ENCODE measurements at regions not wholly inside any gene's neighbourhood (a gene's known extent, or its start where the extent isn't known, plus 50 kb on each side); places are given as distances from the start of the nearest gene placed in this dataset.

GRCh38 chr16:85362443-85362842 lies 250.2 kb upstream of the CIBAR2 start:
- H3K4me1 ChIP-seq = peaks cover 0 to 19% (median 1%) of the 10 kb centered on the region in 12 donors
- TF ChIP-seq POLR2A (IDR thresholded peaks at IDR 0.05) (no peak), CTCF (IDR thresholded peaks at IDR 0.05) (no peak)
- WGBS, 4 donors = 89 to 93% (median 90%) methylated on average over 6 of the region's 6 CpGs
- peaks cover 0 to 6% (median 0%) of the 10 kb centered on the region in 12 donors for H3K9me3 ChIP-seq
- intact Hi-C loops (cut with DNase I) = no loop called here
- ATAC-seq (no peak), DNase-seq (no peak)
- no peaks in the 10 kb centered on the region for H3K27me3 ChIP-seq
- no peaks in the 10 kb centered on the region for H3K36me3 ChIP-seq
- H3K4me3 ChIP-seq = no peak overlapping the region
- H3K27ac ChIP-seq = no peak overlapping the region

GRCh38 chr16:85363427-85363826 lies 249.7 kb upstream of the GSE1 start:
- Histone ChIP-seq H3K4me1 (peaks cover 0 to 19% (median 1%) of the 10 kb centered on the region in 12 donors), H3K4me3 (no peak overlapping the region), H3K27me3 (no peaks in the 10 kb centered on the region), H3K36me3 (no peaks in the 10 kb centered on the region), H3K27ac (no peak overlapping the region), H3K9me3 (peaks cover 0 to 6% (median 0%) of the 10 kb centered on the region in 12 donors)
- 90 to 100% (median 94%) methylated on average over 3 to 5 of the region's 5 CpGs for WGBS, 4 donors
- no peak for ATAC-seq
- DNase-seq = no peak
- intact Hi-C loops (cut with DNase I) = no loop called here
- TF ChIP-seq POLR2A (IDR thresholded peaks at IDR 0.05) (no peak), CTCF (IDR thresholded peaks at IDR 0.05) (no peak)

GRCh38 chr16:85363881-85364280 lies 249.2 kb upstream of the GSE1 start:
- 81 to 99% (median 97%) methylated on average over 10 of the region's 10 CpGs for WGBS, 4 donors
- TF ChIP-seq CTCF (IDR thresholded peaks at IDR 0.05) = no peak
- no peak for TF ChIP-seq POLR2A (IDR thresholded peaks at IDR 0.05)
- intact Hi-C loops (cut with DNase I) = no loop called here
- Histone ChIP-seq H3K4me1 (peaks cover 0 to 18% (median 1%) of the 10 kb centered on the region in 12 donors), H3K36me3 (no peaks in the 10 kb centered on the region), H3K27me3 (no peaks in the 10 kb centered on the region), H3K9me3 (peaks cover 0 to 6% (median 0%) of the 10 kb centered on the region in 12 donors), H3K4me3 (no peak overlapping the region), H3K27ac (no peak overlapping the region)
- DNase-seq (no peak), ATAC-seq (no peak)

- DNase-seq = no peak
- no peak for TF ChIP-seq POLR2A (IDR thresholded peaks at IDR 0.05)
- no peak for TF ChIP-seq CTCF (IDR thresholded peaks at IDR 0.05)
- intact Hi-C loops (cut with DNase I) = no loop called here
- no peaks in the 10 kb centered on the region for H3K27me3 ChIP-seq
- 82 to 97% (median 87%) methylated on average over 7 to 21 of the region's 21 CpGs for WGBS, 4 donors
- H3K9me3 ChIP-seq = peaks cover 0 to 6% (median 0%) of the 10 kb centered on the region in 12 donors
- H3K4me1 ChIP-seq = peaks cover 0 to 17% (median 1%) of the 10 kb centered on the region in 12 donors
- no peak overlapping the region for H3K4me3 ChIP-seq
- no peak overlapping the region for H3K27ac ChIP-seq
- ATAC-seq = no peak
- no peaks in the 10 kb centered on the region for H3K36me3 ChIP-seq
Measured at GRCh38 chr16:85364323-85365040, 248.6 kb upstream of the GSE1 start.

Measured in heart left ventricle (tissue), 16 donors.